ENCODE measurements at regions not wholly inside any gene's neighbourhood (a gene's known extent, or its start where the extent isn't known, plus 50 kb on each side); places are given as distances from the start of the nearest gene placed in this dataset.

DNA sequence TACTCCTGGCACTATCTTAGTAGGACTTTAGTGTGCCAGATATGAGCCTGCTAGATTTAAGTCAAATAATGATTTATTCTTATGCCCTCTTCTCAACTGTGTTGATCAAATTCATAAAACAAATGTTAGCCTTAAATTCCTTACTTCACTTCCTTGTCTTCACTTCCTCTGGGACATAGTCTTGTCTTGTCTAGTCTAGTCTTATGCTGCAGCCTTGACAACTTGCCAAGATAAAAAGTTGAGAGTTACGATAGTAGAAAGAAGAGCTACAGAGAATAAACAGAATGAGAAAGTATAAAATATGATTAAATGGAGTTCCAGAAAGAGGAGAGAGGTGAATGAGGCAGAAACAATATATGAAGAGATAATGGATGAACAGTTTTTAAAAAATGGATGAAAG, 378.1 kb downstream of the DAD1 start:
- TF ChIP-seq, protein P1, sequence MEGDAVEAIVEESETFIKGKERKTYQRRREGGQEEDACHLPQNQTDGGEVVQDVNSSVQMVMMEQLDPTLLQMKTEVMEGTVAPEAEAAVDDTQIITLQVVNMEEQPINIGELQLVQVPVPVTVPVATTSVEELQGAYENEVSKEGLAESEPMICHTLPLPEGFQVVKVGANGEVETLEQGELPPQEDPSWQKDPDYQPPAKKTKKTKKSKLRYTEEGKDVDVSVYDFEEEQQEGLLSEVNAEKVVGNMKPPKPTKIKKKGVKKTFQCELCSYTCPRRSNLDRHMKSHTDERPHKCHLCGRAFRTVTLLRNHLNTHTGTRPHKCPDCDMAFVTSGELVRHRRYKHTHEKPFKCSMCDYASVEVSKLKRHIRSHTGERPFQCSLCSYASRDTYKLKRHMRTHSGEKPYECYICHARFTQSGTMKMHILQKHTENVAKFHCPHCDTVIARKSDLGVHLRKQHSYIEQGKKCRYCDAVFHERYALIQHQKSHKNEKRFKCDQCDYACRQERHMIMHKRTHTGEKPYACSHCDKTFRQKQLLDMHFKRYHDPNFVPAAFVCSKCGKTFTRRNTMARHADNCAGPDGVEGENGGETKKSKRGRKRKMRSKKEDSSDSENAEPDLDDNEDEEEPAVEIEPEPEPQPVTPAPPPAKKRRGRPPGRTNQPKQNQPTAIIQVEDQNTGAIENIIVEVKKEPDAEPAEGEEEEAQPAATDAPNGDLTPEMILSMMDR (conservative IDR thresholded peaks at IDR 0.05), result no peak
- no peak for TF ChIP-seq EZH2 (IDR thresholded peaks at IDR 0.05; ENCODE audit: low read depth)

All from PC-9 (cell line).